Activated T-cell treated with anti-CD3 and anti-CD28 coated beads for 4 hours (primary cell): ENCODE measurements at regions not wholly inside any gene's neighbourhood (a gene's known extent, or its start where the extent isn't known, plus 50 kb on each side); places are given as distances from the start of the nearest gene placed in this dataset.
"Not testable (repeated sequence)": the region's sequence is repeated elsewhere in the genome, so short reads cannot be mapped to it uniquely, and the experiment has no call there.

Source experiments
- DNase-seq: peaks from one replicate; pipeline ENCODE4 v3.0.0-alpha.2; 2020

DNA sequence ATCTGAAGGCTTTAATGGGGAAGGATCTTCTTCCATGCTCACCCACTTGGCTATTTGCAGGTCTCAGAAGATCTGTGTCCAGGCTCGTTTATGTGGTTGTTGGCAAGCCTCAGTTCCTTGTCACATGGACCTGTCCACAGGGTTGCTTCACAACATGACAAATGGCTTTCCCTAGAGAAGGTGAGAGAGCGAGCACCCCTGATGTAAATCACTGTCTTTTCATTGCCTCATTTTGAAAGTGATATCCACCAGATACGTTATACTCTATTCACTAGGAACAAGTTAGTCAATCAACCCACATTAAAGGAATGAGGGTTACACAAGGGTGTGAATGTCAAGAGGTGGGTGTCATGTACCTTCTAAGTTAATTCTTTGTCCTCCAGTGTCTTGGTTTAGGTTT, 433.3 kb downstream of the RPS6KC1 start:
- no peak for DNase-seq

DNA sequence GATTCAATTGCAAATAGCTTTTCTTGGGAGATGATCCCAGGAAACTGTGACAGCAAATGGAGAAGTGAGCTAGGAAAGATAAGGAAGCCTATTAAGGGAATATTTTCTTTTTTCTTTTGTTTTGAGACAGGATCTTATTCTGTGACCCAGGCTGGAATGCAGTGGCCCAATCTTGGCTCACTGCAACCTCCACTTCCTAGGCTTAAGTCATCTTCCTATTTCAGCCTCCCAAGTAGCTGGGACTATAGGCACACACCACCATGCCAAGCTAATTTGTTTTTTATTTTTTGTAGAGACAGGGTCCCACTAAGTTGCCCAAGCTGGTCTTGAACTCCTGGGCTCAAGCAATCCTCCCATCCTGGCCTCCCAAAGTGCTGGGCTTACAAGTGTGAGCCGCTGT, 433.7 kb downstream of the RPS6KC1 start:
- DNase-seq, result no peak

DNA sequence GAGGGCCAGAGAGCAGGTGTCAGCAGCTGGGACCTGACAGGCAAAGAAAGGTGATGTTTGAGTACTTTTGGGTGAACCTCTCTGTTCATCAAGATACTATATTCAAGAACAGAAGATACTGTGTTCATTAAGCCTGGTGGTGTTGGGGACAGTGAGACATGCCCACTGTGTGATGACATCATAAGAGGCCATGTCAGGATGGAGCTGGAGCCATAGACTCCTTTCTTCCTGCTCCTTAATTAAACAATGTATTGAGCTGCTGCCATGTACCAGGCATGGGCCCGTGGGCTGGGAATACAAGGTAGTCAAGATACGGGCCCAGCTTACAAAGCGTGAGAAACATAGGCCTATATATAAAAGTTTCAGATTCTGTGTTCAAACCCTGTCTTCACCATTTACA, 435.4 kb downstream of the RPS6KC1 start:
- DNase-seq, result no peak

DNA sequence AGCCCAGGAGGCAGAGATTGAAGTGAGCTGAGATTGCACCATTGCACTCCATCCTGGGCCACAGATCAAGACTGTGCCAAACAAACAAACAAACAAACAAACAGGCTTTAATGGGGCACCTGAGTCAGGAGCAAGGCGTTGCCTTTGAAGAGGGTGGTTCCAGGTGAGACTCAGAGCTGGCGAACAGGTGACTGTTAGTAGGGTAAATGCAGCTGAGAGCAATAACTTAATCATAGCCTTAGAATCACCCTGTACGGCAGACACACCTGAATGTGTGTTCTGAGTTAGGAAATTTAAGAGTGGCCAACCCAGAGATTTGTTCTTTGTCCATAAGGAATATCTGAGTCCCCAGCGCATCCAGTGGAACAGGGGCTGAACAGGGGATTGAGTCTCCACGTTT, 440.4 kb downstream of the RPS6KC1 start:
- no peak for DNase-seq

DNA sequence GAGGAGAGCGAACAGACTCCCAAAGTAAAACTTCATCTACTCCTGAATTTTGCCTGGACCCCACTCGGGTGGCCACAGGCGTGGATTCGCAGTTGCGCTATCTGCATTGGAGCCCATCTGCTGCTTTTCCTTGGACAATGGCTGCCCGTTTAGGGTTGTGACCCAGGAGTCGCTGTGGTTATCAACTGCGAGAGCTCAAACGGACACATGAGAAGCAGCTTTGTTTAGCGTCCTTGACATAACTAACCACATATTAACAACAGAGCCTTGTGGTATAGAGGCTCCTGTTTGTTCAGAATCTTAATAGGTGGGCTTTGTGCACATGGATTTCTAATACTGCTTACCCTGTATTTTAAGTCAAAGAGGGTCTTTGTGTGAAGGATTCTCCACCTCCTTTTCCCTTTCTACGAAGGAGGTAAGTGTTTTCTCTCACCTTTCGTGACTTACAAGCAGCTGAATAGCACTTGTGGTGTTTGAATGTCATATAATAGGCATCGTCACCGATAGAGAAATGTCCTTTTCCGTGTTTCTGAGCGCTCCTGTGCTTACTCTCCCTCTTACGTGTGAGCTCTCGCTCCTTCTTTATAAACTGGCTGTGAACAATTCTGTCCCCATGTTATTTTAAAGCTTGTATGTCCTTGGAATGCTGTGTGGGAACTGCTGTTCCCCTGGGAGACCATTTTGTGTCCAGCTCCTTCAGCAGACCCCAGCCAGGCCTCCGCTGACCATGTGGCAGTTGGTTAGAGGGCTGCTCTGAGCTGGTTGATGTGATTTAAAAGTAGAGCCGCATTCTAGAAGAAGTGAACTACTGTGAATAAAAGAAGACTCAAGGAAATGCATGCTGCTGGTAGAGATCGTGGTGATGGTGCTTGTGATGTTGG, 441.4 kb downstream of the RPS6KC1 start:
- no peak for DNase-seq

DNA sequence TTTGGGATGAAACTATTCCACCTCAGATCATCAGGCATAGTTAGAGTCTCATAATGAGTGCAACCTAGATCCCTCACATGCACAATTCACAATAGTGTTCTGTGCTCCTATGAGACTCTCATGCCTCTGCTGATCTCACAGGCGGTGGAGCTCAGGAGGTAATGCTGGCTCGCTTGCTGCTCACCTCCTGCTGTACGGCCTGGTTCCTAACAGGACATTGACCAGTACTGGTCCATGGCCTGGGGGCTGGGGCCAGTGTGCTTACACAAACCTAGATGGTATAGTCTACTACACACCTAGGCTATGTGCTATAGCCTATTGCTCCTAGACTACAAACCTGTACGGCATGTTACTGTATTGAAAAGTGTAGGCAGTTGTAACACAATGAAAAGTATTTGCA, 448.4 kb downstream of the RPS6KC1 start:
- no peak for DNase-seq

DNA sequence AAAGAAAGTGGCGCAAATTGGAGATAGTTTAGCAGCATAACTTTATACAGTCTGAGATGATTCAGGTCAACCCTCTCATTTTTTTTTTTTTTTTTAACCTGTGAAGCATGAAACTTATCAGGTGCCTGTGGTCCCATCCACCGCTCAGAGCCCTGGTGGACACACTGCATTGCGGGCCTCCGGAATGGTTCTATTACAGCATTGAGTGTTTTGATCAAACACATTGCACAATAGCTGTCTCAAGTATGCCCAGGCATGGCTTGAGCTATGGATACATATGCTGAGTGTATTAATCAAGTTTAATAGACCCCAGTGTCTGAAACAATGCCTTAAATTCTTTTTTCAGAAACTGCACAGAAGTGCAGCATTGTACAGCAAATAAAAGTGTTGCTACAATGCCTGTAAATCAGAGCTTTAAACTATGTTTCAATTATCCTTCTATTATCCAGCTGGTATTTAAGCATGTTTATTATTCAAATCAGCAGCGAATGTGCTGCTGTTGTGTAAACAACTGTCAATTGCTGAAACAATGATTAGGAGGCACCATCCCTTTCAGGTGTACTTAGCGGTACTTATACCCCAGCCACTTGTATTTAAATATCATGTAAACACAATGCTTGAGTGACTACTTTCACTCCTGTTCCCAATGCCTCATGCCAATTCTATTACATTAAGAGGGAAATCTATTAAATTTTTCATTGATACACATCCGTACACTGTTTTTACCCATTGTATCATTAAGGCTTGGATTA, 456.6 kb downstream of the RPS6KC1 start:
- DNase-seq, result no peak

DNA sequence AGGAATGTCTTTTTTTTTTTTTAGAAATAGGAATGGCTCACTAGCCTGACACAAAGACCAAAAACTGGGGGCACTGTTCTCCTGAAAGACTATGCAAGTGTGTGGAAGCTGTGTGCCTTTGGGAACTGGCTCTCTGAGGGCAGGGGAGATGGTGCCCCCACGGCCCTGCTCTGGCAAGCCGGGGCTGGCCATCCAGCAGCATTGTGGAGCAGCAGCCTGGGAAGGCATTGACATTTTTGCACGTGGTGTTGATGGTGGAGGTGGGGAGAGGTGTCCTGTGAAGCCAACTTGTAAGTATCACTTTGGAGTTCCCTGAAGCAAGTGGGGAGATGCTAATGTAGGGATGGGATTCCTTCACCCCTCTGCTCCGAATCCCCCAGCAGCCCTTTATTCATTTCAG, 460.1 kb downstream of the RPS6KC1 start:
- no peak for DNase-seq

DNA sequence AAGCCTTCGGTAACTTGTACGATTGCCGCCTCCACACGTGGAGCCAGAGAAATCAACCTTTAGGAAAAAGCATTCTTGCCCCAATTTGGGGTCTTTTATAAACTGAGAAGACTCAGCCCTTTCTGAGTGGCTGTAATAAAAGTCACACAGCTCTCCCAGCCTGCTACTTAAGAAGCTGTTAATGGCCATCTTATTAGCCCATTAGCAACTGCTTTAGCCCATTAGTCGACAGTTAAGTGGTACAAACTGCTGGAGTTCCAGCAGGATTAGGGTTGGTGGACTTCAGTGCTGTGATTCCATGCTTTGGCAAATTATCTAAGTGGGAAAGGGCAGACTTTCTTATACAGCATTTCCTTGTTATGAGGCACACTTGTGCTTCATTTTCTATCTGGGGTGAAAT, 461.3 kb downstream of the RPS6KC1 start:
- DNase-seq, result no peak

DNA sequence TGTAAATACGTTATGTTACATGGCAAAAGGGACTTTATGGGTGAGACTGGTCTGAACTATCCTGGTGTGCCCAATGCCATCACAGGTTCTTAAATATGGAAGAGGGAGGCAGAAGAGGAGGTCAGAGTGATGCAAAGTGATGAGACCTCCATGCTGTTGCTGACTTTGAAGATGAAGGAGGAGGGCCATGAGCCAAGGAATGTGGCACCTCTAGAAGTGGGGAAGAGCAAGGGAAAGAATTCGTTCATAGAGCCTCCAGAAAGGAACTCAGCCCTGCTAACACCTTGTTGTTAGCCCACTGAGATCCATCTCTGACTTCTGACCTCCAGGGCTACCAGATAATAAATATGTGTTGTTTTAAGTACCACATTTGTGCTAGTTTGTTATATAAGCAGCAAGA, 462.0 kb downstream of the RPS6KC1 start:
- DNase-seq, result no peak

DNA sequence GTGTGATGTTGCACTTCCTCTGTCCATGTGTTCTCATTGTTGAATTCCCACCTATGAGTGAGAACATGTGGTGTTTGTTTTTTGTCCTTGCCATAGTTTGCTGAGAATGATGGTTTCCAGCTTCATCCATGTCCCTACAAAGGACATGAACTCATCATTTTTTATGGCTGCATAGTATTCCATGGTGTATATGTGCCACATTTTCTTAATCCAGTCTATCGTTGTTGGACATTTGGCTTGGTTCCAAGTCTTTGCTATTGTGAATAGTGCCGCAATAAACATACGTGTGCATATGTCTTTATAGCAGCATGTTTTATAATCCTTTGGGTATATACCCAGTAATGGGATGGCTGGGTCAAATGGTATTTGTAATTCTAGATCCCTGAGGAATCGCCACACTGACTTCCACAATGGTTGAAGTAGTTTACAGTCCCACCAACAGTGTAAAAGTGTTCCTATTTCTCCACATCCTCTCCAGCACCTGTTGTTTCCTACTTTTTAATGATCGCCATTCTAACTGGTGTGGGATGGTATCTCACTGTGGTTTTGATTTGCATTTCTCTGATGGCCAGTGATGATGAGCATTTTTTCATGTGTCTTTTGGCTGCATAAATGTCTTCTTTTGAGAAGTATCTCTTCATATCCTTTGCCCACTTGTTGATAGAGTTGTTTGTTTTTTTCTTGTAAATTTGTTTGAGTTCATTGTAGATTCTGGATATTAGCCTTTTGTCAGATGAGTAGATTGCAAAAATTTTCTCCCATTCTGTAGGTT, 463.6 kb downstream of the RPS6KC1 start:
- not testable (repeated sequence) for DNase-seq

DNA sequence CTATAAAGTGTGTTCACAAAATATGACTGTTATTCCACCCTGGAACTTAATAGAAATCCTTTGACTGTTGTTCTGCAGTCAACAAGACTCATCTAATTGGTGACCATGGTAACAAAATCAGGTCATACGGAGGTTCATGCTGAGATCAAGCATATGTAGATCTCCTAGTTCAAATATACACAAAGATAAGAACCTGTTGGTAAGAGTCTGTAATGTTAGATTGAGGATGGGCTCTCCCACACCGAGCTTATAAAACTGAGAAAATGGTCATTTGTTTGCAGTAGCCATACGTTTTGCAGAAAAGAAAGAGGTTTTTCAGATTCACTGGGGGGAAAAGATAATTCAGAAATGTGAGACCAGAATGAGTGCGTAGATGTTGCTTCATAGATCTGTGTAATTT, 468.1 kb downstream of the RPS6KC1 start:
- DNase-seq, result no peak

DNA sequence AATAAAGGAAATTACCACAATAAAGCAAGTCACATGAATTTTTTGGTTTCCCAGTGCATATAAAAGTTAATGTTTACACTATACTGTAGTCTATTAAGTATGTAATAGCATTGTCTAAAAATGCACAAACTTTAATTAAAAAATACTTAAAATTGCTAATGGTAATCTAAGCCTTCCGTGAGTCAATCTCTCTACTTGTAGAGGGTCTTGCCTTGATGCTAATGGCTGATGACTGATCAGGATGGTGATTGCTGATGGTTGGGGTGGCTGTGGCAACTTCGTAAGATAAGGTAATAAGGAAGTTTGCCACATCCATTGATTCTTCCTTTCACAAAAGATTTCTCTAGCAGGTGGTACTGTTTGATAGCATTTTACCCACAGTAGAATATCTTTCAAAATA, 466.6 kb upstream of the PROX1 start:
- DNase-seq, result no peak

DNA sequence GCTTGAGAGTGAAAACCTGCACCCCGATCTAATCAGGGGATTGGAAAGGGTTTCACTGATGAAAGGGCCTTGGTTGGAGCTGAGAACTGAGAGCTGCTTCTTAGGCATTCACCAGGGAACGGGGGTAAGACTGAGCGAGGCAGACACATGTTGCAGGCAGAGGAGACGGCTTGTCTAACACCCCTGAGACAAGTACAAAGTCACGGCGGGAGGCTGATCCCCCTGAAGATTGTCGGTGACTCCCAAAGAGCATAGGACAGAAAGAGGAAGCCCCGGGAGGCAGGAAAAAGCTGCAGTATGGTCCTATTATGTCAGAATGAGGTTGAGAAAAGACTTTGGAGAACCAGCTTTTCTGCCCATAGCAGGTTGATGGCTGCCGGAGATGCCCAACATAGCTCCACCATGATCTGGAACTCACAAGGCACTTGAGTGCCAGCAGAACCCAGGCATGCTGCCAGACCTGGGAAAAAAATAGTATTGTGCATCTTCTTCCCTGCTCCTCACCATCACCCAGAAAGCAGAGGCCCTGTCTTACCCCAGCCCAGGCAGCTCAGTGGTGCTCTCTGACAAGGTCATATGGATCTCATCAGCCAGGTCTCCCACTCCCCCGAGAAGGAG, 463.9 kb upstream of the PROX1 start:
- DNase-seq, result no peak

DNA sequence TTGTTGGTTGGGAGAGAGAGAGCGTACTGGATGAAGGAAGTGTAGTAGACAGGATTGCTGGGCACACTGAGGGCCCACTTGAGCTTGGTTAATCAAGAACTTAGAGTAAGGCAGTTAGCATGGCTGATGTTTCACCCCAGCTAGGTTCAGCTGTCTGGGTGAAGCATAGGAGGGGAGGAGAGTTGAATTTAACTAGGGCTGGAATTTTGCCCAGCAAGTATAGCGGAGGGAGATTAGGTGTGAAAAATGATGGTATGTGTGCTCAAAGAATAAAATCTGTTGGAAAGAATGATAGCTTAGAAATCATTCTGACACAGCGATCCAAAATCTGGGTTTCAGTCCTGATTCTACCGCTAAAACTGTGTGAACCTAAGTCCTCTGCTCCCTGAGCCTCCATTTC, 461.5 kb upstream of the PROX1 start:
- no peak for DNase-seq

DNA sequence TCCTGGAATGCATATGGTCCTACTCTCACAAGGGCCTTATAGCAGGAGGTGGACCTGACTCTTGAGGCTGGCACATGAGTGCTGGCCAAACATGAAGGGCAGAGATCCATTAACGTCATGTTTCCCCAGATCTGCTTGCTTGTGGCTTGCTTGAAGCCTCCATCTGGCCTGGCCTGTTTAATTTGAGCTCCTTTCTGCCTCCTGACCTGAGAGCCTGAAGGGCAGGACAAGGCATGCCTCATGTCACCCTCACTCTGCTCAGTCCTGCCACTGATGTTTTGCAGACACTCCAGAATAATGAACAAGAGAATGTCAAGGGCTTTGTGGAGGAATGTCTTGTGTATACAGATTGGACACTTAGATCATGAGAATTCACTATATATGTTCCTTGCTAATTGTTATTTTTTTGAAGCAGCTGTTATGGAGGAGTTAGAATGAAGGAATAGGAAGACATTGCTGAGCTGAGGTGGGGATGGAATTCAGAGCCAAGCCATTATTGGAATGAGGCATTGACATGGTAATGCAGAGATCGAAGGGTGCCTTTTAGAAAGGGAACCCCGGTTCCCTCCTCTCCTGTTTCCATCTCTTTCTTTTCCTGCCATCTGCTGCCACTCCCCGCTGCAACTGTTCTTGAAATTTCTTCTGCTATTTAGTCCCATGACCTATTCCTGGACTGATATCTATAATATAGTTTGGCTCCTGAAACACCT, 457.0 kb upstream of the PROX1 start:
- DNase-seq, result no peak

DNA sequence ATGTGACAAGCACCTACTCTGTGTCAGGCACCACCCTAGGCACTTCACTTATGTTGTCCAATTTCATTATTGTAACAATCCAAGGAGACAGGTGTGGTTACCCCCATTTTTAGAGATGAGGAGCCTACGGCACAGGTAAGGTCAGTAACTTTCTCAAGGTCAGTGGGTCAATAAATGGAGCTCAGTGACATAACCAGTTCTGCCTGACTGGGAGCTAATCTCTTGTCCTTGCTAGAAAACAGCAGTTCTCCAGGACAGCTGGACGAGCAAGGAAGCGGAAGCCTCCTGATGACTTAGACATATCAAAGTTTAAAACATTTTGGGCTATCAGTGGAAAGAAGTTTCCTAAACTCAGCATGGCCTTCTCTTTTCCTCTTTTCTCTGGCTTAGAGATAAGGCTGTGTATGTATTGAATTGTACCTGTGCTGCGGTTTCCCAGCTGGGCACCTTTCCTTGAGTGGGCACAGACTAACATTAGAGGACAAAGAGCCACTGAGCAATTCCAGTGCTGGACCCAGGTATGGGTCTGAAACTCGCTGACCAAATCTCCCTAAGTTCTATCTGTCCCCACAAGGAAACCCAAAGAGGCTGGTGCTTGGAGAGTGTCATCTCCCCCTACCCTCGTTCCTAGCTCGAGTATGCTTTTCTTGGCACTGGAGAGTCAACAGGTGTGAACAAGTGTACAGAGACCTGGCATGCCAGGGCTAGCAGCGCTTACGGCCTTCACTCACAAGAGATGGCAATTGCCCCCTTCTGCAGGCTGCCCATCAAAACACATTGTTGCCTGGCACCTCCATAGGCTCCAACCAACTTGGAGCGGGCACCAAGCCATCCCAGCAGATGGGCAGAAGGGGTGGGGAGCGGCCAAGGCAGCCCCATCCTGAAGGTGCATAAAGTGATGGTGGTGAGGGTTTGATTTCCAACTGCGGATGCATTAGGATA, 456.1 kb upstream of the PROX1 start:
- no peak for DNase-seq

DNA sequence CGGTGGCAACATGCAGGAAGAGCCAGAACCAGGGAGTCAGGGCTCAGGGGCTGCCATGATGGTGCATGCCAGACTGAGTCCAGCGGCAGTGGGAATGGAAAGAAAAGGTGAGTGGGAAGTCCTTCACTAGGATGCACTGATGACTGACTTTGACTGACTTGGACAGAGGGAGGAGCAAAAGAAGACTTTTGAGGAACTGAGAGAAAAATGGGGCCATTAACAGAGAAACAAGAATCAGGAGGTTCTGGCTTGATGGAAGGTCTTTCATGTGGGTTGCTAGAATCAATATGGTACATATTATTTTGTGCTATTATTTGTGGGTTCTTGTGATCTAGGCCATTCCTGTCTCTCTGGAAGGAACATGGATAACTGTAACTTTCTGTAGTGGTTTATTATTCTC, 454.6 kb upstream of the PROX1 start:
- no peak for DNase-seq

DNA sequence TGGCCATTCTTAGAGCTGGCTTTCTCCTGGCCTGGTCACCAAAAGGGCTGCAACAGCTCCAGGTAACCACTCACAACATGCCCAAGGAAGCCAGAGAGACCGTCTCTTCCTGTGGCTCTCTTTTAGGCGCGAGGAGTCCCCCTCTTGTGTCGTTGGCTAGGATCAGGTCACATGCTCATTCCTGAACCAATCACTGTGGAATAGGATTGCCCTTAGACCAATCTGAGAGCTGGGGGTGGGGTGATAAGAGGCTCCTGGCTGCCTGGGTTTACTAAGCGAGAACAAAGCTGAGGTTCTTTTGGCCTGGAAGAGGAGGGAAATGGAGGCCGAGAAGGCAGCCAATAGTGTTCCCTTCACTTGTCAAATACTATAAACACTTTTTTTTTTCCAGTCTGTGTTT, 452.1 kb upstream of the PROX1 start:
- no peak for DNase-seq

DNA sequence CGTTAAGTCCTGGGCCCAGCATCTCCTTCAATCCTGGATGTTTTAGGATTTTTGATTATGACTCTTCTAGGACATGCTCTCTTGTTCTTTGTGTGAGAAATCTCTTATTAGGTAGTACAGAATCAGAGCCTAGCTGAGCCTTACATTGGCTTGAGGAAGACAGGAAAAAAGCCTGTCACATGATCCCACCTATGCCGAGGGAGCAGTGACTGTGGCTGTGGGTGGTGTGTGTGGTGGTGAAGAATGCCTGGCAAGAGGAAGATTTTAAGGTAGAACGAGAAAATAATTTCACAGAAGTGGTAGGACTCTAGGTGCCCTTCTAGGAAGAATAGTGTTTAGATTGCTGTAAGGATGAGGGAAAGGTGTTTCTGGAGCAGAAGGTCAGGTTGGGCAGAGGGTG, 449.5 kb upstream of the PROX1 start:
- no peak for DNase-seq

DNA sequence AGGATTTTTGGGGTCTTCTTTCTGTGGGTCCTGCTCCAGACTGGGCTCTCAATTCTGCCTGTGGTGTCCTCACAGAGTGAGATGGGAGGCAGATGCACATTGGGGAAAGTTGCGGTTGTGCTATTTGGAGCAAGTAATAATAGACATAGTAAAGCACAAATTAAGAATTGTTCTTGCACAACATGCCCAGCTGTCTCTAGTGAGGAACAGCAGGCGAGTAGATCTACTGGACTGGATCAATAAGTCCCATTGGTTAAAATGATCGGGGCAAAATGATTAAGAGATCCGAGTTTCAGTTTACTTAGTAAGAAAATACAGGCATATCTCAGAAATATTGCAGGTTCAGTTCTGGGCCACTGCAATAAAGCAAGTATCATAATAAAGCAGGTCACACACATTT, 448.3 kb upstream of the PROX1 start:
- no peak for DNase-seq
